Breast epithelium (tissue), 3 donors: ENCODE measurements at regions not wholly inside any gene's neighbourhood (a gene's known extent, or its start where the extent isn't known, plus 50 kb on each side); places are given as distances from the start of the nearest gene placed in this dataset.

Experiments used
- POLR2A ChIP-seq: fragments of 450-650 bp; IDR thresholded peaks from one replicate; pipeline ENCODE4 v1.6.1; 2016; ENCODE audit warnings: antibody characterized with exemption, mild to moderate bottlenecking, moderate library complexity
- POLR2AphosphoS5 ChIP-seq, 3 donors: sonication (generic); formaldehyde crosslinking; IDR thresholded peaks; one replicate each; pipeline ENCODE4 v1.6.1; 2017; ENCODE audit warnings: antibody characterized with exemption in 3 of 3
- TF ChIP-seq, protein P1 (sequence below), 3 donors: fragments of 450-650 bp; IDR thresholded peaks; one replicate each; pipeline ENCODE4 v1.5.1; 2016 to 2017; ENCODE audit warnings: antibody characterized with exemption in 3 of 3, mild to moderate bottlenecking in 3 of 3, moderate library complexity in 3 of 3

GRCh38 chr20:47963022-47963421 lies 177.7 kb upstream of the SULF2 start:
- TF ChIP-seq, protein P1, sequence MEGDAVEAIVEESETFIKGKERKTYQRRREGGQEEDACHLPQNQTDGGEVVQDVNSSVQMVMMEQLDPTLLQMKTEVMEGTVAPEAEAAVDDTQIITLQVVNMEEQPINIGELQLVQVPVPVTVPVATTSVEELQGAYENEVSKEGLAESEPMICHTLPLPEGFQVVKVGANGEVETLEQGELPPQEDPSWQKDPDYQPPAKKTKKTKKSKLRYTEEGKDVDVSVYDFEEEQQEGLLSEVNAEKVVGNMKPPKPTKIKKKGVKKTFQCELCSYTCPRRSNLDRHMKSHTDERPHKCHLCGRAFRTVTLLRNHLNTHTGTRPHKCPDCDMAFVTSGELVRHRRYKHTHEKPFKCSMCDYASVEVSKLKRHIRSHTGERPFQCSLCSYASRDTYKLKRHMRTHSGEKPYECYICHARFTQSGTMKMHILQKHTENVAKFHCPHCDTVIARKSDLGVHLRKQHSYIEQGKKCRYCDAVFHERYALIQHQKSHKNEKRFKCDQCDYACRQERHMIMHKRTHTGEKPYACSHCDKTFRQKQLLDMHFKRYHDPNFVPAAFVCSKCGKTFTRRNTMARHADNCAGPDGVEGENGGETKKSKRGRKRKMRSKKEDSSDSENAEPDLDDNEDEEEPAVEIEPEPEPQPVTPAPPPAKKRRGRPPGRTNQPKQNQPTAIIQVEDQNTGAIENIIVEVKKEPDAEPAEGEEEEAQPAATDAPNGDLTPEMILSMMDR (IDR thresholded peaks at IDR 0.05), result no peak
- TF ChIP-seq POLR2A (no peak), POLR2AphosphoS5 (IDR thresholded peaks at IDR 0.05) (no peak)
